ENCODE measurements at regions not wholly inside any gene's neighbourhood (a gene's known extent, or its start where the extent isn't known, plus 50 kb on each side); places are given as distances from the start of the nearest gene placed in this dataset.

GRCh38 chr2:19757586-19757985 is 144.2 kb downstream of the TTC32 start:
- TF ChIP-seq CTCF (IDR thresholded peaks at IDR 0.05; ENCODE audit: low read length) (no peak), EZH2 (IDR thresholded peaks at IDR 0.05; ENCODE audit: borderline replicate concordance, low read length) (no peak)

Data from OCI-LY1 (cell line).